ENCODE measurements at regions not wholly inside any gene's neighbourhood (a gene's known extent, or its start where the extent isn't known, plus 50 kb on each side); places are given as distances from the start of the nearest gene placed in this dataset.

DNA sequence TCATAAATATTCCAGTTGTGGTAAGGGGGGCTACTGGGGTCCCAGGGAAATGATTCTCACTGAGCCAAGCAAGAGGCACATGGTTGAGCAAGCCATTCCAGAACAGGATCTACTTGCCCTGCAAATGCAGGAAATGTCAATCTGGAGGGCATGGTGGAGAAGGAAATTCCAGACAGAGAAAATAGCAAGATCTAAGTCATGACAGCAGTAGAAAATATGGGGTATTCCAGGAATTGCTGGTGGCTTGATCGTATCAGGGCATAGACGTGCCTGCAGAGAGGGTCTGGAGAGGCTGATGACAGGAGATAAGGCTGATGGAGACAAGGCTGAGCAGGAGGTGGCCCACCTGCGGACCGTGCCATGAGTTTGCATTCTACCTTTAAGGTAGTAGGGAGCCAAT is 566.3 kb upstream of the CADM1 start:
- DNase-seq (ENCODE audit: low spot score), result no peak
- H3K4me1 ChIP-seq (ENCODE audit: insufficient read depth, low read length), result no peaks in the 10 kb centered on the region
- intact Hi-C loops (cut with micrococcal nuclease; ENCODE audit: unreplicated experiment) (no loop called here), in situ Hi-C loops (cut with HindIII; ENCODE audit: extremely low pct_ligation_motif_present, low pct_unique_long_range_greater_than_20kb) (no loop called here)
- CTCF ChIA-PET (ENCODE audit: low intra/inter-chr PET ratio, low total read pairs), result no interaction called here
- no peaks in the 10 kb centered on the region for H3K9me3 ChIP-seq (ENCODE audit: low read length)
- no peaks in the 10 kb centered on the region for H3K36me3 ChIP-seq (replicated peaks in 1 of 2; ENCODE audit: control insufficient read depth in 1 of 2, insufficient read depth in 2 of 2, low read length in 2 of 2)
- no peaks in the 10 kb centered on the region for H3K79me2 ChIP-seq (ENCODE audit: insufficient read depth, low read length)
- H3K9ac ChIP-seq (ENCODE audit: insufficient read depth, low read depth, low read length), result no peak overlapping the region
- 1% methylated on average over 4 of the region's 4 CpGs for WGBS (ENCODE audit: low lambda C conversion rate)
- peaks cover 10 to 40% of the 10 kb centered on the region in 2 experiments; a peak in 4 of 5 replicates for H3K27me3 ChIP-seq (ENCODE audit: control insufficient read depth in 1 of 2, insufficient read depth in 2 of 2, low read length in 2 of 2)
- H3K27ac ChIP-seq (ENCODE audit: extremely low read length, insufficient read depth, low read length), result no peak overlapping the region
- TF ChIP-seq MZF1 (CRISPR knock-in tag; IDR thresholded peaks at IDR 0.05; ENCODE audit: borderline replicate concordance) (no peak), SALL1 (CRISPR knock-in tag; IDR thresholded peaks at IDR 0.05) (no peak)
- ATAC-seq, result no peak
- H4K20me1 ChIP-seq (ENCODE audit: insufficient read depth, low read length), result no peaks in the 10 kb centered on the region
- FAIRE-seq, result no peak
- BruUV-seq (replicated peaks), result no TSS peak
- H2AFZ ChIP-seq (ENCODE audit: low read length), result no peak overlapping the region
- no peak overlapping the region for H3K4me2 ChIP-seq (ENCODE audit: low read depth, low read length)
- POLR2A ChIA-PET, result no interaction called here
- H3K4me3 ChIP-seq (replicated peaks in 1 of 3; ENCODE audit: insufficient read depth in 1 of 3, low read depth in 2 of 3, low read length in 3 of 3), result no peak overlapping the region

DNA sequence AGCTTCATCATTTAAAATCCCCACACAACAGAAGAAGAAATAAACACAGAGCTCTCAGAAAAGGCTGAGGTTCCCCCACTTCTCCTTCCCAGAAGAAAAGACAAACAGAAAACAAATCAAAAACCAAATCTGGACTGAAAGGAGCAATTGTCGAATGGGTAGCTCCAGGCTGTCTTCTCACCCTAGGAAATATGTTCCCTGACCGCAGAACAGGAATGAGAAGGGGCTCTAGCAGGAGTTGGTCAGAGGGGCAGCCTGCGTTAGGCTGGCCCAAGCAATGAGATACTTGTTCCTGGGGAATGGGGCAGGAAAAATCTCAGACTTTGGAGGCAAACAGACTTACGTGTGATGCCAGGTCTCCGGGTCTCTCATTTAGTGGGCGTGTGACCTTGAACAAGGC is 562.6 kb upstream of the CADM1 start:
- Histone ChIP-seq H4K20me1 (ENCODE audit: insufficient read depth, low read length) (no peaks in the 10 kb centered on the region), H3K27ac (ENCODE audit: extremely low read length, insufficient read depth, low read length) (no peak overlapping the region), H2AFZ (ENCODE audit: low read length) (no peak overlapping the region), H3K27me3 (ENCODE audit: control insufficient read depth in 1 of 2, insufficient read depth in 2 of 2, low read length in 2 of 2) (peaks cover 7 to 31% of the 10 kb centered on the region in 2 experiments; a peak in 3 of 5 replicates), H3K79me2 (ENCODE audit: insufficient read depth, low read length) (no peaks in the 10 kb centered on the region), H3K4me3 (replicated peaks in 1 of 3; ENCODE audit: insufficient read depth in 1 of 3, low read depth in 2 of 3, low read length in 3 of 3) (no peak overlapping the region), H3K4me1 (ENCODE audit: insufficient read depth, low read length) (no peaks in the 10 kb centered on the region), H3K4me2 (ENCODE audit: low read depth, low read length) (no peak overlapping the region), H3K36me3 (replicated peaks in 1 of 2; ENCODE audit: control insufficient read depth in 1 of 2, insufficient read depth in 2 of 2, low read length in 2 of 2) (no peaks in the 10 kb centered on the region), H3K9me3 (ENCODE audit: low read length) (no peaks in the 10 kb centered on the region), H3K9ac (ENCODE audit: insufficient read depth, low read depth, low read length) (no peak overlapping the region)
- intact Hi-C loops (cut with micrococcal nuclease; ENCODE audit: unreplicated experiment), result no loop called here
- 11% methylated on average over 6 of the region's 6 CpGs for WGBS (ENCODE audit: low lambda C conversion rate)
- DNase-seq (ENCODE audit: low spot score), result no peak
- CTCF ChIA-PET (ENCODE audit: low intra/inter-chr PET ratio, low total read pairs), result no interaction called here
- in situ Hi-C loops (cut with HindIII; ENCODE audit: extremely low pct_ligation_motif_present, low pct_unique_long_range_greater_than_20kb), result no loop called here
- POLR2A ChIA-PET, result no interaction called here
- BruUV-seq (replicated peaks), result no TSS peak
- no peak for FAIRE-seq
- no peak for ATAC-seq
- TF ChIP-seq ZNF382 (CRISPR knock-in tag; IDR thresholded peaks at IDR 0.05; ENCODE audit: borderline replicate concordance) (no peak), ZSCAN30 (CRISPR knock-in tag; IDR thresholded peaks at IDR 0.05) (no peak), XBP1 (CRISPR knock-in tag; IDR thresholded peaks at IDR 0.05) (no peak), ZKSCAN8 (CRISPR knock-in tag; IDR thresholded peaks at IDR 0.05; ENCODE audit: borderline replicate concordance) (no peak), ZNF235 (CRISPR knock-in tag; IDR thresholded peaks at IDR 0.05; ENCODE audit: borderline replicate concordance) (no peak), ZNF660 (CRISPR knock-in tag; IDR thresholded peaks at IDR 0.05; ENCODE audit: borderline replicate concordance, low read depth) (no peak), DNMT3B (CRISPR knock-in tag; conservative IDR thresholded peaks at IDR 0.05) (no peak), ZNF143 (CRISPR knock-in tag; IDR thresholded peaks at IDR 0.05) (no peak), RAD21 (CRISPR knock-in tag; IDR thresholded peaks at IDR 0.05) (no peak), SOX13 (IDR thresholded peaks at IDR 0.05) (no peak), SOX13 (CRISPR knock-in tag; conservative IDR thresholded peaks at IDR 0.05 in 1 of 2, IDR thresholded peaks at IDR 0.05 in 1 of 2) (no peak), SP5 (CRISPR knock-in tag; IDR thresholded peaks at IDR 0.05; ENCODE audit: borderline replicate concordance, low read depth) (no peak), ZNF850 (CRISPR knock-in tag; conservative IDR thresholded peaks at IDR 0.05) (no peak)
- TF ChIP-seq, protein P1, sequence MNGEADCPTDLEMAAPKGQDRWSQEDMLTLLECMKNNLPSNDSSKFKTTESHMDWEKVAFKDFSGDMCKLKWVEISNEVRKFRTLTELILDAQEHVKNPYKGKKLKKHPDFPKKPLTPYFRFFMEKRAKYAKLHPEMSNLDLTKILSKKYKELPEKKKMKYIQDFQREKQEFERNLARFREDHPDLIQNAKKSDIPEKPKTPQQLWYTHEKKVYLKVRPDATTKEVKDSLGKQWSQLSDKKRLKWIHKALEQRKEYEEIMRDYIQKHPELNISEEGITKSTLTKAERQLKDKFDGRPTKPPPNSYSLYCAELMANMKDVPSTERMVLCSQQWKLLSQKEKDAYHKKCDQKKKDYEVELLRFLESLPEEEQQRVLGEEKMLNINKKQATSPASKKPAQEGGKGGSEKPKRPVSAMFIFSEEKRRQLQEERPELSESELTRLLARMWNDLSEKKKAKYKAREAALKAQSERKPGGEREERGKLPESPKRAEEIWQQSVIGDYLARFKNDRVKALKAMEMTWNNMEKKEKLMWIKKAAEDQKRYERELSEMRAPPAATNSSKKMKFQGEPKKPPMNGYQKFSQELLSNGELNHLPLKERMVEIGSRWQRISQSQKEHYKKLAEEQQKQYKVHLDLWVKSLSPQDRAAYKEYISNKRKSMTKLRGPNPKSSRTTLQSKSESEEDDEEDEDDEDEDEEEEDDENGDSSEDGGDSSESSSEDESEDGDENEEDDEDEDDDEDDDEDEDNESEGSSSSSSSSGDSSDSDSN (CRISPR knock-in tag; IDR thresholded peaks at IDR 0.05), result no peak
- TF ChIP-seq, protein P2, sequence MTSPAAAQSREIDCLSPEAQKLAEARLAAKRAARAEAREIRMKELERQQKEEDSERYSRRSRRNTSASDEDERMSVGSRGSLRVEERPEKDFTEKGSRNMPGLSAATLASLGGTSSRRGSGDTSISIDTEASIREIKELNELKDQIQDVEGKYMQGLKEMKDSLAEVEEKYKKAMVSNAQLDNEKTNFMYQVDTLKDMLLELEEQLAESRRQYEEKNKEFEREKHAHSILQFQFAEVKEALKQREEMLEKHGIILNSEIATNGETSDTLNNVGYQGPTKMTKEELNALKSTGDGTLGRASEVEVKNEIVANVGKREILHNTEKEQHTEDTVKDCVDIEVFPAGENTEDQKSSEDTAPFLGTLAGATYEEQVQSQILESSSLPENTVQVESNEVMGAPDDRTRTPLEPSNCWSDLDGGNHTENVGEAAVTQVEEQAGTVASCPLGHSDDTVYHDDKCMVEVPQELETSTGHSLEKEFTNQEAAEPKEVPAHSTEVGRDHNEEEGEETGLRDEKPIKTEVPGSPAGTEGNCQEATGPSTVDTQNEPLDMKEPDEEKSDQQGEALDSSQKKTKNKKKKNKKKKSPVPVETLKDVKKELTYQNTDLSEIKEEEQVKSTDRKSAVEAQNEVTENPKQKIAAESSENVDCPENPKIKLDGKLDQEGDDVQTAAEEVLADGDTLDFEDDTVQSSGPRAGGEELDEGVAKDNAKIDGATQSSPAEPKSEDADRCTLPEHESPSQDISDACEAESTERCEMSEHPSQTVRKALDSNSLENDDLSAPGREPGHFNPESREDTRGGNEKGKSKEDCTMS (CRISPR knock-in tag; conservative IDR thresholded peaks at IDR 0.05), result no peak

Measured in HepG2 (cell line).